Vagina (tissue), 2 donors: ENCODE measurements at regions not wholly inside any gene's neighbourhood (a gene's known extent, or its start where the extent isn't known, plus 50 kb on each side); places are given as distances from the start of the nearest gene placed in this dataset.

Source experiments
- POLR2A ChIP-seq, 2 donors: fragments of 450-650 bp; IDR thresholded peaks; one replicate each; pipeline ENCODE4 v1.6.1; 2017; ENCODE audit warnings: antibody characterized with exemption in 2 of 2, mild to moderate bottlenecking in 2 of 2, moderate library complexity in 2 of 2
- POLR2AphosphoS5 ChIP-seq, 2 donors: sonication (generic); formaldehyde crosslinking; IDR thresholded peaks; one replicate each; pipeline ENCODE4 v1.9.0; 2017; ENCODE audit warnings: antibody characterized with exemption in 2 of 2, mild to moderate bottlenecking in 2 of 2, low read depth in 1 of 2; ENCODE audit not compliant: insufficient read depth in 1 of 2
- TF ChIP-seq, protein P1 (sequence below), 3 experiments: fragments of 450-650 bp in 2 of 3; fragments of 200-600 bp in 1 of 3; sonication (generic) in 1 of 3; IDR thresholded peaks; one replicate each; pipeline ENCODE4 v1.5.1; 2017 to 2019; ENCODE audit warnings: antibody characterized with exemption in 3 of 3, mild to moderate bottlenecking in 2 of 3, moderate library complexity in 2 of 3

DNA sequence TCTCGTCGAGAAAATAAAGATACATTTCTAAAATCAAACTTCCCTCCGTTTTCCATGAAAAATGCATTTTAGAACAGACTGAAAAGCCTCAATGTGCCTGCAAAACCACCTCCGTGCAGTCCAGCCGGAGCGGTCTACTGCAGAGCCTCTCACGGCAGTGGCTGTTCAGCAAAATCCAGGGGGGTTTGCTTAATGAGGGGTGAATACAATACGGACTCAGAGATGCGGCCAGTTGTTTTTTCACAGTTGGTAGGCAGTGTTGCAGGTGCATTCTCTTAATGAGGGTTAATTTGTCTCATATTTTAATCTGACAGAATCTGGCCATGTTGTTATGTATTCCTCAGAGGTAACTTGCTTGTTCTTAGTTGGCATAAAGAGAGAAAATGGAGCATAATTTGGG, 223.0 kb downstream of the EBLN2 start:
- TF ChIP-seq, protein P1, sequence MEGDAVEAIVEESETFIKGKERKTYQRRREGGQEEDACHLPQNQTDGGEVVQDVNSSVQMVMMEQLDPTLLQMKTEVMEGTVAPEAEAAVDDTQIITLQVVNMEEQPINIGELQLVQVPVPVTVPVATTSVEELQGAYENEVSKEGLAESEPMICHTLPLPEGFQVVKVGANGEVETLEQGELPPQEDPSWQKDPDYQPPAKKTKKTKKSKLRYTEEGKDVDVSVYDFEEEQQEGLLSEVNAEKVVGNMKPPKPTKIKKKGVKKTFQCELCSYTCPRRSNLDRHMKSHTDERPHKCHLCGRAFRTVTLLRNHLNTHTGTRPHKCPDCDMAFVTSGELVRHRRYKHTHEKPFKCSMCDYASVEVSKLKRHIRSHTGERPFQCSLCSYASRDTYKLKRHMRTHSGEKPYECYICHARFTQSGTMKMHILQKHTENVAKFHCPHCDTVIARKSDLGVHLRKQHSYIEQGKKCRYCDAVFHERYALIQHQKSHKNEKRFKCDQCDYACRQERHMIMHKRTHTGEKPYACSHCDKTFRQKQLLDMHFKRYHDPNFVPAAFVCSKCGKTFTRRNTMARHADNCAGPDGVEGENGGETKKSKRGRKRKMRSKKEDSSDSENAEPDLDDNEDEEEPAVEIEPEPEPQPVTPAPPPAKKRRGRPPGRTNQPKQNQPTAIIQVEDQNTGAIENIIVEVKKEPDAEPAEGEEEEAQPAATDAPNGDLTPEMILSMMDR (IDR thresholded peaks at IDR 0.05) = no peak
- TF ChIP-seq POLR2A (IDR thresholded peaks at IDR 0.05) (no peak), POLR2AphosphoS5 (IDR thresholded peaks at IDR 0.05; ENCODE audit: insufficient read depth in 1 of 2, low read depth in 1 of 2) (no peak)
